ENCODE measurements at regions not wholly inside any gene's neighbourhood (a gene's known extent, or its start where the extent isn't known, plus 50 kb on each side); places are given as distances from the start of the nearest gene placed in this dataset.

- no peak for DNase-seq (ENCODE audit: low spot score)
Observed at GRCh38 chr5:167229751-167230150, 1061.7 kb upstream of the WWC1 start.

GRCh38 chr5:167230414-167230813 is 1061.0 kb upstream of the WWC1 start:
- no peak for DNase-seq (ENCODE audit: low spot score)

GRCh38 chr5:167232675-167233311 is 1058.7 kb upstream of the WWC1 start:
- DNase-seq (ENCODE audit: low spot score), result no peak

GRCh38 chr5:167233507-167234220 is 1057.8 kb upstream of the WWC1 start:
- no peak for DNase-seq (ENCODE audit: low spot score)

GRCh38 chr5:167241436-167242067 is 1049.9 kb upstream of the WWC1 start:
- DNase-seq (ENCODE audit: low spot score), result no peak

GRCh38 chr5:167242701-167243100 is 1048.7 kb upstream of the WWC1 start:
- no peak for DNase-seq (ENCODE audit: low spot score)

- no peak for DNase-seq (ENCODE audit: low spot score)
Observed at GRCh38 chr5:167243463-167243862, 1048.0 kb upstream of the WWC1 start.

- peak; percentile 48 for DNase-seq (ENCODE audit: low spot score)
Observed at GRCh38 chr5:167244583-167244982, 1046.9 kb upstream of the WWC1 start.

GRCh38 chr5:167245868-167246267 is 1045.6 kb upstream of the WWC1 start:
- DNase-seq (ENCODE audit: low spot score), result no peak

GRCh38 chr5:167247816-167248215 is 1043.6 kb upstream of the WWC1 start:
- DNase-seq (ENCODE audit: low spot score), result no peak

GRCh38 chr5:167248257-167248656 is 1043.2 kb upstream of the WWC1 start:
- peak; percentile 8 for DNase-seq (ENCODE audit: low spot score)

GRCh38 chr5:167250996-167251395 is 1040.4 kb upstream of the WWC1 start:
- DNase-seq (ENCODE audit: low spot score), result no peak

- no peak for DNase-seq (ENCODE audit: low spot score)
Observed at GRCh38 chr5:167254132-167254531, 1037.3 kb upstream of the WWC1 start.

- DNase-seq (ENCODE audit: low spot score), result peak; percentile 22
Observed at GRCh38 chr5:167255926-167256325, 1035.5 kb upstream of the WWC1 start.

- no peak for DNase-seq (ENCODE audit: low spot score)
Observed at GRCh38 chr5:167259806-167260205, 1031.6 kb upstream of the WWC1 start.

GRCh38 chr5:167261309-167262100 is 1029.9 kb upstream of the WWC1 start:
- no peak for DNase-seq (ENCODE audit: low spot score)

GRCh38 chr5:167263185-167263584 is 1028.3 kb upstream of the WWC1 start:
- DNase-seq (ENCODE audit: low spot score), result no peak

GRCh38 chr5:167264348-167264747 is 1027.1 kb upstream of the WWC1 start:
- no peak for DNase-seq (ENCODE audit: low spot score)

GRCh38 chr5:167268337-167268736 is 1023.1 kb upstream of the WWC1 start:
- no peak for DNase-seq (ENCODE audit: low spot score)

GRCh38 chr5:167269146-167269545 is 1022.3 kb upstream of the WWC1 start:
- DNase-seq (ENCODE audit: low spot score), result no peak

- peak; percentile 48 for DNase-seq (ENCODE audit: low spot score)
Observed at GRCh38 chr5:167271081-167271480, 1020.4 kb upstream of the WWC1 start.

- no peak for DNase-seq (ENCODE audit: low spot score)
Observed at GRCh38 chr5:167271511-167271910, 1019.9 kb upstream of the WWC1 start.

GRCh38 chr5:167280111-167280510 is 1011.3 kb upstream of the WWC1 start:
- DNase-seq (ENCODE audit: low spot score), result no peak
